Tongue (tissue), 1 donor: ENCODE measurements at regions not wholly inside any gene's neighbourhood (a gene's known extent, or its start where the extent isn't known, plus 50 kb on each side); places are given as distances from the start of the nearest gene placed in this dataset.
A peak's percentile ranks its signal among the peaks of the same experiment; 100 is the strongest.

ENCODE experiments used
- DNase-seq: peaks from one replicate; pipeline ENCODE4 v3.0.0-alpha.2; 2015

GRCh38 chr5:74424162-74424868 lies 216.2 kb downstream of the ENC1 start:
- DNase-seq, result no peak

GRCh38 chr5:74423383-74423782 lies 217.1 kb downstream of the ENC1 start:
- DNase-seq, result no peak

- DNase-seq, result no peak
Observed at GRCh38 chr5:74422671-74423070, 217.9 kb downstream of the ENC1 start.

- no peak for DNase-seq
Observed at GRCh38 chr5:74422030-74422429, 218.5 kb downstream of the ENC1 start.

- no peak for DNase-seq
Observed at GRCh38 chr5:74421377-74421776, 219.2 kb downstream of the ENC1 start.

- no peak for DNase-seq
Observed at GRCh38 chr5:74420947-74421346, 219.6 kb downstream of the ENC1 start.

- no peak for DNase-seq
Observed at GRCh38 chr5:74420220-74420619, 220.3 kb downstream of the ENC1 start.

- DNase-seq, result no peak
Observed at GRCh38 chr5:74419468-74419867, 221.1 kb downstream of the ENC1 start.

- DNase-seq, result no peak
Observed at GRCh38 chr5:74418709-74419108, 221.8 kb downstream of the ENC1 start.

GRCh38 chr5:74418261-74418660 lies 222.3 kb downstream of the ENC1 start:
- DNase-seq, result no peak

- DNase-seq, result no peak
Observed at GRCh38 chr5:74415695-74416102, 224.8 kb downstream of the ENC1 start.

- DNase-seq, result no peak
Observed at GRCh38 chr5:74414228-74414627, 226.3 kb downstream of the ENC1 start.

GRCh38 chr5:74413403-74414048 lies 227.0 kb downstream of the ENC1 start:
- DNase-seq, result no peak

GRCh38 chr5:74412066-74412465 lies 228.5 kb downstream of the ENC1 start:
- DNase-seq, result no peak

GRCh38 chr5:74409712-74410111 lies 230.8 kb downstream of the ENC1 start:
- peak; percentile 67 for DNase-seq

- peak; percentile 46 for DNase-seq
Observed at GRCh38 chr5:74409166-74409706, 231.3 kb downstream of the ENC1 start.

GRCh38 chr5:74408150-74409043 lies 232.1 kb downstream of the ENC1 start:
- DNase-seq, result peak; percentile 35

GRCh38 chr5:74407701-74408100 lies 232.8 kb downstream of the ENC1 start:
- DNase-seq, result peak; percentile 30

GRCh38 chr5:74406844-74407243 lies 233.7 kb downstream of the ENC1 start:
- no peak for DNase-seq

- DNase-seq, result no peak
Observed at GRCh38 chr5:74405593-74405992, 234.9 kb downstream of the ENC1 start.

GRCh38 chr5:74404574-74405508 lies 235.7 kb downstream of the ENC1 start:
- DNase-seq, result no peak

GRCh38 chr5:74403771-74404170 lies 236.8 kb downstream of the ENC1 start:
- DNase-seq, result no peak
